CD4-positive, alpha-beta memory T cell (primary cell): ENCODE measurements at regions not wholly inside any gene's neighbourhood (a gene's known extent, or its start where the extent isn't known, plus 50 kb on each side); places are given as distances from the start of the nearest gene placed in this dataset.
A peak's percentile ranks its signal among the peaks of the same experiment; 100 is the strongest.

ENCODE experiments used
- CTCF ChIA-PET: fragments of 350-600 bp; sonication (Branson Sonifier 250); formaldehyde crosslinking; loops from one replicate; lab custom pipeline; 2021; ENCODE audit warnings: inconsistent platforms; ENCODE audit not compliant: partially characterized antibody; lab: Charles Lee
- POLR2A ChIA-PET: fragments of 350-600 bp; sonication (Branson Sonifier 250); formaldehyde crosslinking; loops from one replicate; lab custom pipeline; 2021; ENCODE audit not compliant: partially characterized antibody; lab: Charles Lee
- DNase-seq, 5 donors: peaks; one replicate each; pipeline versions ENCODE4 v3.0.0 to v3.0.0-alpha.2; 2020 to 2022; ENCODE audit warnings: mixed read lengths in 1 of 5
- H3K27ac ChIP-seq: one replicate; pipeline ENCODE4 v1.7.0; 2013; ENCODE audit warnings: low read depth, low read length
- H3K27me3 ChIP-seq: 2 replicates; pipeline ENCODE4 v1.7.0; 2013; ENCODE audit warnings: mild to moderate bottlenecking, low read length, moderate library complexity; ENCODE audit not compliant: insufficient read depth
- H3K36me3 ChIP-seq: 2 replicates; pipeline ENCODE4 v1.7.0; 2013; ENCODE audit warnings: mild to moderate bottlenecking, low read length, moderate library complexity; ENCODE audit not compliant: insufficient read depth
- H3K4me1 ChIP-seq: 2 replicates; pipeline ENCODE4 v1.7.0; 2013; ENCODE audit warnings: mild to moderate bottlenecking, low read length, moderate library complexity; ENCODE audit not compliant: insufficient read depth
- H3K4me3 ChIP-seq, 2 donors: one replicate each; pipeline ENCODE4 v1.7.0; 2013; ENCODE audit warnings: low read length in 2 of 2, mild to moderate bottlenecking in 1 of 2
- H3K9me3 ChIP-seq, 2 donors: one replicate each; pipeline ENCODE4 v1.7.0; 2013; ENCODE audit warnings: low read length in 2 of 2, control low read depth in 1 of 2; ENCODE audit not compliant: control insufficient read depth in 1 of 2
- H3K27ac Mint-ChIP-seq, 7 donors: one replicate each; pipeline ENCODE4 v1.8.0; 2020 to 2021; ENCODE audit warnings: mixed read lengths in 7 of 7, mild to moderate bottlenecking in 6 of 7, inconsistent platforms in 3 of 7, moderate library complexity in 3 of 7
- H3K27me3 Mint-ChIP-seq, 2 donors: one replicate each; pipeline ENCODE4 v1.8.0; 2020 to 2021; ENCODE audit warnings: mixed read lengths in 2 of 2
- H3K36me3 Mint-ChIP-seq, 2 donors: one replicate each; pipeline ENCODE4 v1.8.0; 2020 to 2021; ENCODE audit warnings: mixed read lengths in 2 of 2, inconsistent platforms in 1 of 2, mild to moderate bottlenecking in 1 of 2
- H3K4me1 Mint-ChIP-seq, 4 donors: one replicate each; pipeline ENCODE4 v1.8.0; 2020 to 2021; ENCODE audit warnings: mixed read lengths in 4 of 4, mild to moderate bottlenecking in 1 of 4
- H3K4me3 Mint-ChIP-seq, 8 donors: one replicate each; pipeline ENCODE4 v1.8.0; 2020 to 2021; ENCODE audit warnings: mixed read lengths in 8 of 8, mild to moderate bottlenecking in 7 of 8, moderate library complexity in 6 of 8, inconsistent platforms in 3 of 8
- H3K9me3 Mint-ChIP-seq, 8 donors: one replicate each; pipeline ENCODE4 v1.8.0; 2020 to 2021; ENCODE audit warnings: mixed read lengths in 8 of 8, mild to moderate bottlenecking in 5 of 8, inconsistent platforms in 3 of 8, moderate library complexity in 1 of 8
- intact Hi-C: fragments of 100-400 bp; cut with micrococcal nuclease; formaldehyde crosslinking; loops from one replicate; pipeline ENCODE4 v1.15.1; 2023

DNA sequence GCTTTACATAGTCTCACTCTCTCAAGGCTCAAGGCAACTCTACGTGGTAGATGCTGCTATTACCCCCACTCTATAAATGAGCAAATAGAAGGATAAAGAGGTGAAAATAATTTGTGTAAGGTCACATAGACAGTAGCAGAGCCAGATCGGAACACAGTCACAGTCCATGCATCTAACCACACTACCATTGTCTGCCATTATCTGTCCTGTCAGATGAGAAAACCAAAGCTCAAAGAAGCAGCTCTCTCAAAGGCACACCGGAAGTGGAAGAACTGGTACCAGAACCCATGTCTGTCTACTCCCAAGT, 134.4 kb upstream of the NUDT4 start:
- Mint-ChIP-seq H3K4me1 (peaks cover 15 to 29% (median 18%) of the 10 kb centered on the region in 4 donors), H3K27ac (no peak overlapping the region)

GRCh38 chr12:93243689-93244513, 133.8 kb upstream of the NUDT4 start:
- H3K36me3 Mint-ChIP-seq = no peaks in the 10 kb centered on the region
- ChIA-PET POLR2A (interaction anchor here (1.6 kb wide), 1 partner anchor 314 kb away, joined by 4 read pairs; no protein-coding TSS in a partner anchor), CTCF (interaction anchor here (1.3 to 1.5 kb wide), 3 partner anchors 129 to 176 kb away, joined by 3 to 4 read pairs (median 3); no protein-coding TSS in a partner anchor)
- DNase-seq = peak in 3 of 5 donors; percentile 9 to 17 (median 15)
- H3K4me1 Mint-ChIP-seq = peaks cover 15 to 35% (median 18%) of the 10 kb centered on the region in 4 donors
- H3K4me3 Mint-ChIP-seq = peak overlapping the region in 6 of 8 donors; percentile 0 to 69 (median 30)
- Histone ChIP-seq H3K36me3 (no peaks in the 10 kb centered on the region), H3K27me3 (no peaks in the 10 kb centered on the region), H3K27ac (no peak overlapping the region), H3K4me1 (peaks cover 24% of the 10 kb centered on the region), H3K9me3 (no peaks in the 10 kb centered on the region), H3K4me3 (no peak overlapping the region)
- peak overlapping the region in 4 of 7 donors; percentile 43 to 86 (median 56) for H3K27ac Mint-ChIP-seq
- H3K27me3 Mint-ChIP-seq = no peaks in the 10 kb centered on the region
- intact Hi-C loops = no loop called here
- peaks cover 0 to 9% (median 3%) of the 10 kb centered on the region in 8 donors for H3K9me3 Mint-ChIP-seq

More for the DNA sequence above, 134.4 kb upstream of the NUDT4 start:
- intact Hi-C loops = no loop called here
- no peaks in the 10 kb centered on the region for H3K36me3 ChIP-seq
- POLR2A ChIA-PET = no interaction called here
- no peak for DNase-seq
- H3K4me3 ChIP-seq = no peak overlapping the region
- H3K27me3 ChIP-seq = no peaks in the 10 kb centered on the region
- CTCF ChIA-PET = no interaction called here
- no peaks in the 10 kb centered on the region for H3K9me3 ChIP-seq
- Mint-ChIP-seq H3K36me3 (no peaks in the 10 kb centered on the region), H3K27me3 (no peaks in the 10 kb centered on the region), H3K4me3 (no peak overlapping the region), H3K9me3 (peaks cover 0 to 9% (median 3%) of the 10 kb centered on the region in 8 donors)
- H3K4me1 ChIP-seq = peaks cover 24% of the 10 kb centered on the region
- no peak overlapping the region for H3K27ac ChIP-seq

- Histone ChIP-seq H3K27ac (no peak overlapping the region), H3K27me3 (no peaks in the 10 kb centered on the region), H3K4me1 (peaks cover 27% of the 10 kb centered on the region), H3K9me3 (no peaks in the 10 kb centered on the region), H3K4me3 (no peak overlapping the region), H3K36me3 (no peaks in the 10 kb centered on the region)
- POLR2A ChIA-PET = interaction anchor here (0.6 to 1.6 kb wide), 2 partner anchors 136 to 315 kb away, joined by 3 to 4 read pairs; no protein-coding TSS in a partner anchor
- CTCF ChIA-PET = interaction anchor here (1.3 to 1.5 kb wide), 3 partner anchors 129 to 175 kb away, joined by 3 to 4 read pairs (median 3); no protein-coding TSS in a partner anchor
- Mint-ChIP-seq H3K4me1 (peaks cover 16 to 42% (median 22%) of the 10 kb centered on the region in 4 donors), H3K27ac (peak overlapping the region in 5 of 7 donors; percentile 9 to 86 (median 62)), H3K9me3 (peaks cover 0 to 7% (median 1%) of the 10 kb centered on the region in 8 donors), H3K27me3 (no peaks in the 10 kb centered on the region), H3K4me3 (peak overlapping the region in 5 of 8 donors; percentile 0 to 69 (median 34)), H3K36me3 (no peaks in the 10 kb centered on the region)
- no peak for DNase-seq
- intact Hi-C loops = no loop called here
Observed at GRCh38 chr12:93244514-93245077, 133.1 kb upstream of the NUDT4 start.

DNA sequence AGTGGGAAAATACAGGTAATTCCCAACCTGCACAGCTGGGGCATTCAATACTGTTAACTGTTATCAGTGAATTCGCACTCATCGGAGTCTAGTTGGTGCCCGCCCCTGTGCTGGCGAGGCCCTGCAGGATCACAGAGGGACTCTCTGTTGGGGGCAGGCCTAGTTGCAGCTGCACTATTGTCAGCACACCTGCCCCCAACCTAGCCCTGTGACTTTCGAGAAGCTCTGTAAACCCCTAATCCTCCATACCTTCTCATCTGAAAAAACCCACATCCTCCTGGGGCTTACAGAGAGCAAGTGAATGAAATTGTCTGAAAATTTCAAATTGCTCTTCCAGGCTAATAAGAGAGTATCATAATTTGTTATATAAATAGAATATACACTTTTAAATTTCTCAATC, 132.2 kb upstream of the NUDT4 start:
- no peaks in the 10 kb centered on the region for H3K36me3 Mint-ChIP-seq
- peak overlapping the region in 4 of 8 donors; percentile 30 to 56 (median 44) for H3K4me3 Mint-ChIP-seq
- Histone ChIP-seq H3K36me3 (no peaks in the 10 kb centered on the region), H3K4me3 (no peak overlapping the region), H3K27me3 (no peaks in the 10 kb centered on the region), H3K27ac (no peak overlapping the region), H3K9me3 (no peaks in the 10 kb centered on the region), H3K4me1 (peaks cover 27% of the 10 kb centered on the region)
- intact Hi-C loops = no loop called here
- H3K27me3 Mint-ChIP-seq = no peaks in the 10 kb centered on the region
- POLR2A ChIA-PET = no interaction called here
- no peaks in the 10 kb centered on the region for H3K9me3 Mint-ChIP-seq
- CTCF ChIA-PET = no interaction called here
- peaks cover 16 to 45% (median 22%) of the 10 kb centered on the region in 4 donors for H3K4me1 Mint-ChIP-seq
- H3K27ac Mint-ChIP-seq = peak overlapping the region in 2 of 7 donors; percentile 58 to 65
- peak in 4 of 5 donors; percentile 1 to 26 (median 14) for DNase-seq

DNA sequence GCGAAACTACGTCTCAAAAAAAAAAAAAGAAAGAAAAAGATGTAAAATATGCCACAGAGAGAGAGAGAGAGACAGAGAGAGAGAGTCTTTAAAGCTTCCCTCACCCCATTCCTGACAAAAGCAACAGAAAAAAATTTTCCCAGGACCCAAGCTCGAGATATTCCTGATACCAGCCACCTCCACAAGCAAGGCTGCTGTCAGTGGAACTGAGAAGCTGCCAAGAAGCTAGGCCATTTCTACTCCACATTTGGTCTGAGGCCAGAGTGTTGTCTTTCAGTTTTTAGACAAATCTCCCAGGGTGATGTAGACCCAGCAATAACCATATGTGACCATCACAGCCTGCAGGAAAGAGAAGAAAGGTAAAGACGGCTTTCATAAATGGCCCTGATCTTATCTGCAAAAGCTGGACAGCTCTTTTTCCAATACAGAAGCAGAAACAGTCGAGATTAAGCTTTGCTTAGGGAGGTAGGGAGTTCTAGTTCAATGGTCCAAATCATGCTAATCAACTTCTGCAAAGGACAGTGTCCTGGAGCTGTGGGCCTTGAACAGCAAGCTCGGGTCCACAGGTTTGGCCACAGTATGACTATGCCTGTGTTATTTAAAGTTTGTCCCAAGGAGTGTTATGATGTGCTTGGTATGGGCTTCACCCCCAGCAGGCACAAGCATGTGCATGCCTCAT, 130.3 kb upstream of the NUDT4 start:
- no peak overlapping the region for H3K27ac Mint-ChIP-seq
- intact Hi-C loops = no loop called here
- Histone ChIP-seq H3K36me3 (no peaks in the 10 kb centered on the region), H3K27ac (no peak overlapping the region), H3K27me3 (no peaks in the 10 kb centered on the region), H3K4me1 (peaks cover 27% of the 10 kb centered on the region), H3K4me3 (no peak overlapping the region), H3K9me3 (no peaks in the 10 kb centered on the region)
- H3K36me3 Mint-ChIP-seq = no peaks in the 10 kb centered on the region
- no peak for DNase-seq
- ChIA-PET CTCF (no interaction called here), POLR2A (no interaction called here)
- H3K27me3 Mint-ChIP-seq = no peaks in the 10 kb centered on the region
- H3K4me1 Mint-ChIP-seq = peaks cover 16 to 45% (median 22%) of the 10 kb centered on the region in 4 donors
- H3K4me3 Mint-ChIP-seq = no peak overlapping the region
- H3K9me3 Mint-ChIP-seq = peaks cover 0 to 2% (median 0%) of the 10 kb centered on the region in 8 donors

DNA sequence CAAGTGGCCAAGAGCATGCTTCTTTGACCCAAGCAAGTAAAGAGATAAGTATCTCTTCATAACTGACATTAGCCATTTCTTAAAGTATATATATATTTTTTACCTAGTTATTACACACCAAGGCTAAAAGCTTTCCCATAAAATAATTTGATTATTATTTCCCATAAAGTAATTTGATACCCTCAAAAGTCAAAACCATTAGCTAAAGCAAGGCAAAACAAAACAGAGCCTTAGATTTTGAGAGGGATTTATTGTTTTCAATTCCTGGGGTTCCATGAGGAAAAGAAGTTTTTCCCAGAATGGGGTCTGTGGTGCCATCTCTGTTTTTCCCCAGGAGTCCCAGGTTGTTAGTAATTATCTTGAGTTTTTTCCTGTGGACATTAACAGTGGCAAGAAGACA, 125.5 kb upstream of the NUDT4 start:
- Histone ChIP-seq H3K4me3 (no peak overlapping the region), H3K9me3 (peaks cover 0 to 8% of the 10 kb centered on the region in 2 donors), H3K4me1 (peaks cover 4% of the 10 kb centered on the region), H3K36me3 (no peaks in the 10 kb centered on the region), H3K27ac (no peak overlapping the region), H3K27me3 (no peaks in the 10 kb centered on the region)
- Mint-ChIP-seq H3K4me1 (peaks cover 0 to 16% (median 4%) of the 10 kb centered on the region in 4 donors), H3K36me3 (no peaks in the 10 kb centered on the region), H3K9me3 (peaks cover 5 to 24% (median 14%) of the 10 kb centered on the region in 8 donors), H3K27ac (no peak overlapping the region), H3K27me3 (peaks cover 0 to 2% of the 10 kb centered on the region in 2 donors), H3K4me3 (no peak overlapping the region)
- intact Hi-C loops = no loop called here
- ChIA-PET CTCF (no interaction called here), POLR2A (no interaction called here)
- no peak for DNase-seq

DNA sequence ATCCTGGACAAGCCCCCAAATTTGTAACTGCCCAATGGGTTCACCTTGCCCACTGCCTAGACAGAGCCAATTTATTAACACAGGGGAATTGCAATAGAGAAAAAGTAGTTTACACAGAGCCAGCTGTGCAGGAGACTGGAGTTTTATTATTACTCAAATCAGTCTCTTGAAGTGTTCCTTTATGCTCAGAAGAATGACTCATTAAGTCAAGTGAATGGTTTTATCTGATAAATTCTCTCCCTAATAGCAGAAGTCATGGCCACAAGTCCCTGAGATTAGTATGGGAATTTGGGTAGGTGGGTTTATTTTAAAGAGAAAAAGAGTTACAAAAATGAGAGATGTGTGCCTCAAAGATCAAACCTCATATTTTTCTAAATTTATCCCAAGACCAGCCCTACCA, 122.8 kb upstream of the NUDT4 start:
- Histone ChIP-seq H3K9me3 (peaks cover 0 to 8% of the 10 kb centered on the region in 2 donors), H3K4me1 (no peaks in the 10 kb centered on the region), H3K4me3 (no peak overlapping the region), H3K27me3 (no peaks in the 10 kb centered on the region), H3K27ac (no peak overlapping the region), H3K36me3 (no peaks in the 10 kb centered on the region)
- ChIA-PET POLR2A (no interaction called here), CTCF (no interaction called here)
- peaks cover 0 to 2% of the 10 kb centered on the region in 2 donors for H3K27me3 Mint-ChIP-seq
- H3K27ac Mint-ChIP-seq = no peak overlapping the region
- no peak overlapping the region for H3K4me3 Mint-ChIP-seq
- no peaks in the 10 kb centered on the region for H3K36me3 Mint-ChIP-seq
- no peak for DNase-seq
- peaks cover 0 to under 1% (median 0%) of the 10 kb centered on the region in 4 donors for H3K4me1 Mint-ChIP-seq
- peaks cover 5 to 24% (median 14%) of the 10 kb centered on the region in 8 donors for H3K9me3 Mint-ChIP-seq
- intact Hi-C loops = no loop called here
